Cardiac fibroblast (primary cell): ENCODE measurements at regions not wholly inside any gene's neighbourhood (a gene's known extent, or its start where the extent isn't known, plus 50 kb on each side); places are given as distances from the start of the nearest gene placed in this dataset.

Experiments
- DNase-seq, 2 donors: peaks; one replicate each; pipeline versions ENCODE4 v3.0.0 to v3.0.0-alpha.2; 2010; ENCODE audit warnings: low read depth in 2 of 2
- H3K4me3 ChIP-seq, 2 donors: replicated peaks in 1 of 2; 1 replicate in 1 of 2; 2 replicates in 1 of 2; pipeline ENCODE4 v1.5.1; 2011; ENCODE audit warnings: low read depth in 2 of 2, low read length in 2 of 2, mild to moderate bottlenecking in 2 of 2, moderate library complexity in 1 of 2
- TF ChIP-seq, protein P1 (sequence below): IDR thresholded peaks from one replicate; pipeline ENCODE4 v1.5.1; 2011; ENCODE audit warnings: low read depth, mild to moderate bottlenecking, low read length, inconsistent platforms

- TF ChIP-seq, protein P1, sequence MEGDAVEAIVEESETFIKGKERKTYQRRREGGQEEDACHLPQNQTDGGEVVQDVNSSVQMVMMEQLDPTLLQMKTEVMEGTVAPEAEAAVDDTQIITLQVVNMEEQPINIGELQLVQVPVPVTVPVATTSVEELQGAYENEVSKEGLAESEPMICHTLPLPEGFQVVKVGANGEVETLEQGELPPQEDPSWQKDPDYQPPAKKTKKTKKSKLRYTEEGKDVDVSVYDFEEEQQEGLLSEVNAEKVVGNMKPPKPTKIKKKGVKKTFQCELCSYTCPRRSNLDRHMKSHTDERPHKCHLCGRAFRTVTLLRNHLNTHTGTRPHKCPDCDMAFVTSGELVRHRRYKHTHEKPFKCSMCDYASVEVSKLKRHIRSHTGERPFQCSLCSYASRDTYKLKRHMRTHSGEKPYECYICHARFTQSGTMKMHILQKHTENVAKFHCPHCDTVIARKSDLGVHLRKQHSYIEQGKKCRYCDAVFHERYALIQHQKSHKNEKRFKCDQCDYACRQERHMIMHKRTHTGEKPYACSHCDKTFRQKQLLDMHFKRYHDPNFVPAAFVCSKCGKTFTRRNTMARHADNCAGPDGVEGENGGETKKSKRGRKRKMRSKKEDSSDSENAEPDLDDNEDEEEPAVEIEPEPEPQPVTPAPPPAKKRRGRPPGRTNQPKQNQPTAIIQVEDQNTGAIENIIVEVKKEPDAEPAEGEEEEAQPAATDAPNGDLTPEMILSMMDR = no peak
- DNase-seq = no peak
- H3K4me3 ChIP-seq = no peak overlapping the region
Observed at GRCh38 chr1:168416220-168416619, 127.6 kb downstream of the XCL2 start.

DNA sequence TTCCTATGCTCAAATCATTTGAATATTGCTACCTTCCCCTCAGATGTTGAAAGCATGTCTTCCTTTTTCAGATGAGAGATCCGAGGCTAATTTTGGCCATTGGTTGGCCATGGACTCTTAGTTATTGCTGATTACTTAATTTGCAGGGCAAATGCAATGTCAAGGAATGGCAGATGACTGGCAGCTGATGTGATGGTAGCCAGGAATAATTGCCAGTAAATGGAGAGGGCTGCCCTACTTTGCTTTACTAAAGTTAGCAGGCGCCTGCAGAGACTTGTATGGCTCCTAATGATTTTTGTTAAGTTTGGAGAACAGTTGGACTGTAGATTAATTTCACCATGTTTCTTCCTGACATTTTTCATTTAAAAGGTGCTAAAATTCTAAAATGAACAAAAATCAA lies 128.9 kb downstream of the XCL2 start:
- DNase-seq = no peak
- no peak overlapping the region for H3K4me3 ChIP-seq
- TF ChIP-seq, protein P1 = no peak

DNA sequence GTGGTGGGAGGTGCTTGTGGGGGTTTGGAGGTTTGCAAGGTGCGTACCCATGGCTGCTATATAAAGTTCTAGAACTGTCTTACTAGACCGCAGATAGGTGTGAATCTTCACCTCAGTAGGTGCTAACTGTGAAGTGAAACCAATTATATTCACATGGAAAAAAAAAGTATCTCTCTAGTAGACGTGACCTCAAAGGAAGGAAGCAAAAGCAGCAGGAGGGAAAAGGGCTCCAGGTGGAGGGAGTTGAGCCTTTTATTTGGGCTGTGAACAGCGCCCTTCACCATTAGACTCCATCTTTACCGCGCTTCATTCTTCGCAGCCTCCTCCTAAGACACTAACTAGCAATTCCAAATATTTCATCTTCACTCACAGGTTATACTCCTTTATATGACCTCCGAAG lies 129.8 kb downstream of the TBX19 start:
- TF ChIP-seq, protein P1 = no peak
- DNase-seq = no peak
- no peak overlapping the region for H3K4me3 ChIP-seq

GRCh38 chr1:168408884-168409283 lies 128.2 kb downstream of the TBX19 start:
- H3K4me3 ChIP-seq = no peak overlapping the region
- TF ChIP-seq, protein P1 = no peak
- DNase-seq = peak in 1 of 2 donors; percentile 13

DNA sequence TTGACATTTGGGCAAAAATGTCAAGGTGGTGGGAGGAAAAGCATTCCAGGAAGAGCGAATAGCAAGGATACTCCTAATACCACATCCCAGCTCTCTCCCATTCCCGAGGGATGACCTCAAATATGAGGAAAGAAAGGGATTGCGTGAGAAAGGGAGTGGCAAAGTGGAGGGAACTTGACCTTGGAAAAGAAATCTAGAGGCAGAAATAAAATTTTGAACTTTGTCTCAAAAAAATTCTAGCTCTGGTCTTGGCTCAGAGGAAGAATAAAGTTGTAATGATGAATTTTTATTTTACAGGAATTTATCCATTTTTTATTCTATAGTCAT lies 127.8 kb downstream of the TBX19 start:
- TF ChIP-seq, protein P1 = no peak
- no peak for DNase-seq

GRCh38 chr1:168407832-168408538 lies 127.3 kb downstream of the TBX19 start:
- no peak overlapping the region for H3K4me3 ChIP-seq
- no peak for DNase-seq
- TF ChIP-seq, protein P1 = no peak

More for the DNA sequence above, 127.8 kb downstream of the TBX19 start:
- no peak overlapping the region for H3K4me3 ChIP-seq

- TF ChIP-seq, protein P1 = no peak
- H3K4me3 ChIP-seq = no peak overlapping the region
- DNase-seq = no peak
Observed at GRCh38 chr1:168405906-168406549, 125.4 kb downstream of the TBX19 start.
